Transverse colon (tissue), 4 donors: ENCODE measurements at regions not wholly inside any gene's neighbourhood (a gene's known extent, or its start where the extent isn't known, plus 50 kb on each side); places are given as distances from the start of the nearest gene placed in this dataset.

Experiments used
- CTCF ChIP-seq, 5 experiments: fragments of 200-600 bp in 3 of 5; fragments of 450-650 bp in 2 of 5; sonication (generic) in 3 of 5; IDR thresholded peaks; 1 replicate in 2 of 5; 2 replicates in 3 of 5; pipeline ENCODE4 v1.5.1; 2016 to 2017; ENCODE audit warnings: antibody characterized with exemption in 5 of 5, inconsistent platforms in 3 of 5, mild to moderate bottlenecking in 2 of 5, moderate library complexity in 1 of 5
- EP300 ChIP-seq: sonication (generic); formaldehyde crosslinking; IDR thresholded peaks from one replicate; pipeline ENCODE4 v1.6.1; 2017; ENCODE audit warnings: antibody characterized with exemption, low read depth
- POLR2A ChIP-seq: fragments of 450-650 bp; IDR thresholded peaks from one replicate; pipeline ENCODE4 v1.6.1; 2016; ENCODE audit warnings: antibody characterized with exemption, mild to moderate bottlenecking, moderate library complexity
- POLR2AphosphoS5 ChIP-seq, 3 donors: sonication (generic); formaldehyde crosslinking; IDR thresholded peaks; one replicate each; pipeline ENCODE4 v1.6.1; 2016; ENCODE audit warnings: antibody characterized with exemption in 3 of 3

- TF ChIP-seq CTCF (IDR thresholded peaks at IDR 0.05) (no peak), POLR2A (no peak), POLR2AphosphoS5 (IDR thresholded peaks at IDR 0.05) (no peak), EP300 (no peak)
These were observed 89.7 kb upstream of the DHRS4 start for GRCh38 chr14:23863836-23864235.
